Gastroesophageal sphincter (tissue), 3 donors: ENCODE measurements at regions not wholly inside any gene's neighbourhood (a gene's known extent, or its start where the extent isn't known, plus 50 kb on each side); places are given as distances from the start of the nearest gene placed in this dataset.

ENCODE experiments used
- EP300 ChIP-seq: sonication (generic); formaldehyde crosslinking; IDR thresholded peaks from one replicate; pipeline ENCODE4 v1.6.1; 2017; ENCODE audit warnings: antibody characterized with exemption, mild to moderate bottlenecking
- POLR2A ChIP-seq, 2 donors: fragments of 450-650 bp; IDR thresholded peaks; one replicate each; pipeline ENCODE4 v1.6.1; 2017; ENCODE audit warnings: antibody characterized with exemption in 2 of 2, mild to moderate bottlenecking in 2 of 2, moderate library complexity in 1 of 2
- POLR2AphosphoS5 ChIP-seq: sonication (generic); formaldehyde crosslinking; IDR thresholded peaks from one replicate; pipeline ENCODE4 v1.6.1; 2017; ENCODE audit warnings: antibody characterized with exemption
- TF ChIP-seq, protein P1 (sequence below), 4 experiments: fragments of 200-600 bp in 2 of 4; fragments of 450-650 bp in 2 of 4; sonication (generic) in 1 of 4; IDR thresholded peaks; one replicate each; pipeline ENCODE4 v1.5.1; 2017 to 2019; ENCODE audit warnings: antibody characterized with exemption in 4 of 4, mild to moderate bottlenecking in 2 of 4, moderate library complexity in 2 of 4

DNA sequence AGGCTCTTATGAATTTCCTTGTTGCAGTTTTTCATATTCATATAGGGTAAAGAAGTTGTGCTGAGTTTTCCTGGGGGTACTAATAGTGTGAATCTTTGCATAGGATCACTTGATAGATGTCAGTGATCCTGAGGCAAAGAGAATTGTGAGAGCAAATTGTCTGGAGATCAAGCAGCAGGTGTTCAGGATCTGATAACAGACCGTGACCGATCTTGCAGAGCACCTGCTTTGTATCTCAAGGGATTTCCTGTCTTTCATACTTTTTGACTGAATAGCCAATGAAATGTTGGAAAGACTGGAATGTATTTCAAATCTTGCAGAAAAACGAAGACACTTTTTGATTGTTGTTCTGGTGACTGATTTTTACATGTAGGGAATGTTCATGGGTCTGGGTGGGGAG, 914.5 kb downstream of the STIM2 start:
- TF ChIP-seq POLR2AphosphoS5 (no peak), POLR2A (IDR thresholded peaks at IDR 0.05) (no peak), EP300 (no peak)
- TF ChIP-seq, protein P1, sequence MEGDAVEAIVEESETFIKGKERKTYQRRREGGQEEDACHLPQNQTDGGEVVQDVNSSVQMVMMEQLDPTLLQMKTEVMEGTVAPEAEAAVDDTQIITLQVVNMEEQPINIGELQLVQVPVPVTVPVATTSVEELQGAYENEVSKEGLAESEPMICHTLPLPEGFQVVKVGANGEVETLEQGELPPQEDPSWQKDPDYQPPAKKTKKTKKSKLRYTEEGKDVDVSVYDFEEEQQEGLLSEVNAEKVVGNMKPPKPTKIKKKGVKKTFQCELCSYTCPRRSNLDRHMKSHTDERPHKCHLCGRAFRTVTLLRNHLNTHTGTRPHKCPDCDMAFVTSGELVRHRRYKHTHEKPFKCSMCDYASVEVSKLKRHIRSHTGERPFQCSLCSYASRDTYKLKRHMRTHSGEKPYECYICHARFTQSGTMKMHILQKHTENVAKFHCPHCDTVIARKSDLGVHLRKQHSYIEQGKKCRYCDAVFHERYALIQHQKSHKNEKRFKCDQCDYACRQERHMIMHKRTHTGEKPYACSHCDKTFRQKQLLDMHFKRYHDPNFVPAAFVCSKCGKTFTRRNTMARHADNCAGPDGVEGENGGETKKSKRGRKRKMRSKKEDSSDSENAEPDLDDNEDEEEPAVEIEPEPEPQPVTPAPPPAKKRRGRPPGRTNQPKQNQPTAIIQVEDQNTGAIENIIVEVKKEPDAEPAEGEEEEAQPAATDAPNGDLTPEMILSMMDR (IDR thresholded peaks at IDR 0.05): no peak
